HG02588 (cell line): ENCODE measurements at regions not wholly inside any gene's neighbourhood (a gene's known extent, or its start where the extent isn't known, plus 50 kb on each side); places are given as distances from the start of the nearest gene placed in this dataset.
"Not testable (repeated sequence)": the region's sequence is repeated elsewhere in the genome, so short reads cannot be mapped to it uniquely, and the experiment has no call there.

Source experiments
- ATAC-seq: cut with Tn5 transposase; IDR thresholded peaks from one replicate; pipeline ENCODE4 v1.9.1; 2021; ENCODE audit warnings: mild to moderate bottlenecking, moderate library complexity; ENCODE audit not compliant: unreplicated experiment

- ATAC-seq, result no peak
These were observed 1617.8 kb upstream of the FLRT2 start for GRCh38 chr14:83912032-83912642.

- ATAC-seq, result no peak
These were observed 1616.5 kb upstream of the FLRT2 start for GRCh38 chr14:83913476-83913875.

- ATAC-seq, result no peak
These were observed 1611.4 kb upstream of the FLRT2 start for GRCh38 chr14:83918546-83918945.

- ATAC-seq, result not testable (repeated sequence)
These were observed 1610.3 kb upstream of the FLRT2 start for GRCh38 chr14:83919675-83920074.

- ATAC-seq, result no peak
These were observed 1606.1 kb upstream of the FLRT2 start for GRCh38 chr14:83923842-83924241.

GRCh38 chr14:83924259-83924658, 1605.7 kb upstream of the FLRT2 start:
- no peak for ATAC-seq

- ATAC-seq, result no peak
These were observed 1589.7 kb upstream of the FLRT2 start for GRCh38 chr14:83940253-83940652.

- ATAC-seq, result no peak
These were observed 1571.6 kb upstream of the FLRT2 start for GRCh38 chr14:83958359-83958758.

- no peak for ATAC-seq
These were observed 1569.0 kb upstream of the FLRT2 start for GRCh38 chr14:83960832-83961512.

GRCh38 chr14:83969998-83970397, 1559.9 kb upstream of the FLRT2 start:
- no peak for ATAC-seq

GRCh38 chr14:83972631-83973030, 1557.3 kb upstream of the FLRT2 start:
- ATAC-seq, result no peak

GRCh38 chr14:83974647-83975163, 1555.2 kb upstream of the FLRT2 start:
- no peak for ATAC-seq

- ATAC-seq, result no peak
These were observed 1554.5 kb upstream of the FLRT2 start for GRCh38 chr14:83975435-83975834.

GRCh38 chr14:83975841-83976770, 1553.8 kb upstream of the FLRT2 start:
- no peak for ATAC-seq

GRCh38 chr14:83977583-83977982, 1552.4 kb upstream of the FLRT2 start:
- ATAC-seq, result no peak

- not testable (repeated sequence) for ATAC-seq
These were observed 1548.2 kb upstream of the FLRT2 start for GRCh38 chr14:83981676-83982258.

- ATAC-seq, result no peak
These were observed 1541.7 kb upstream of the FLRT2 start for GRCh38 chr14:83988275-83988674.

GRCh38 chr14:83991666-83992065, 1538.3 kb upstream of the FLRT2 start:
- ATAC-seq, result no peak

- ATAC-seq, result no peak
These were observed 1537.1 kb upstream of the FLRT2 start for GRCh38 chr14:83992857-83993256.

- no peak for ATAC-seq
These were observed 1536.4 kb upstream of the FLRT2 start for GRCh38 chr14:83993545-83993944.

GRCh38 chr14:83994020-83994419, 1535.9 kb upstream of the FLRT2 start:
- ATAC-seq, result no peak
